ENCODE measurements at regions not wholly inside any gene's neighbourhood (a gene's known extent, or its start where the extent isn't known, plus 50 kb on each side); places are given as distances from the start of the nearest gene placed in this dataset.
A peak's percentile ranks its signal among the peaks of the same experiment; 100 is the strongest.

GRCh38 chr6:137315081-137315480, 95.9 kb upstream of the IFNGR1 start:
- POLR2A ChIA-PET, result no interaction called here
- CTCF ChIA-PET, result interaction anchor here (1.0 to 3.4 kb wide), 25 partner anchors 10 to 348 kb away, joined by 3 to 49 read pairs (median 5); no protein-coding TSS in a partner anchor

GRCh38 chr6:137313928-137314855, 95.0 kb upstream of the IFNGR1 start:
- peak; percentile 83 for DNase-seq
- POLR2A ChIA-PET, result no interaction called here
- Mint-ChIP-seq H3K36me3 (ENCODE audit: low read depth) (no peaks in the 10 kb centered on the region), H3K4me3 (no peak overlapping the region), H3K9me3 (no peaks in the 10 kb centered on the region), H3K27ac (no peak overlapping the region), H3K4me1 (ENCODE audit: low read depth) (peaks cover 2% of the 10 kb centered on the region), H3K27me3 (no peaks in the 10 kb centered on the region)
- intact Hi-C loops (cut with micrococcal nuclease), result loop anchor here (1.0 to 5.0 kb wide), 2 partner anchors 42 to 220 kb away; no protein-coding TSS in a partner anchor
- CTCF ChIA-PET, result interaction anchor here (0.6 to 3.4 kb wide), 47 partner anchors 9 to 576 kb away, joined by 3 to 49 read pairs (median 4); no protein-coding TSS in a partner anchor
- peak; percentile 61 for ATAC-seq
- TF ChIP-seq CTCF (IDR thresholded peaks at IDR 0.05), result peak; percentile 74

More at GRCh38 chr6:137315081-137315480, 95.9 kb upstream of the IFNGR1 start:
- H3K27me3 Mint-ChIP-seq, result no peaks in the 10 kb centered on the region
- H3K4me1 Mint-ChIP-seq (ENCODE audit: low read depth), result peaks cover 2% of the 10 kb centered on the region
- H3K9me3 Mint-ChIP-seq, result no peaks in the 10 kb centered on the region
- no peak for TF ChIP-seq CTCF (IDR thresholded peaks at IDR 0.05)
- no peak for DNase-seq
- H3K27ac Mint-ChIP-seq, result no peak overlapping the region
- no peaks in the 10 kb centered on the region for H3K36me3 Mint-ChIP-seq (ENCODE audit: low read depth)
- intact Hi-C loops (cut with micrococcal nuclease), result no loop called here
- ATAC-seq, result no peak
- H3K4me3 Mint-ChIP-seq, result no peak overlapping the region

- H3K4me3 Mint-ChIP-seq, result no peak overlapping the region
- H3K27me3 Mint-ChIP-seq, result no peaks in the 10 kb centered on the region
- no peaks in the 10 kb centered on the region for H3K36me3 Mint-ChIP-seq (ENCODE audit: low read depth)
- DNase-seq (no peak), ATAC-seq (no peak)
- CTCF ChIA-PET, result interaction anchor here (1.0 to 3.4 kb wide), 10 partner anchors 17 to 575 kb away, joined by 3 to 49 read pairs (median 6); no protein-coding TSS in a partner anchor
- TF ChIP-seq CTCF (IDR thresholded peaks at IDR 0.05), result no peak
- POLR2A ChIA-PET, result no interaction called here
- no peaks in the 10 kb centered on the region for H3K9me3 Mint-ChIP-seq
- H3K4me1 Mint-ChIP-seq (ENCODE audit: low read depth), result peaks cover 2% of the 10 kb centered on the region
- intact Hi-C loops (cut with micrococcal nuclease), result loop anchor here (5.0 kb wide), 1 partner anchor 41 kb away; no protein-coding TSS in a partner anchor
- H3K27ac Mint-ChIP-seq, result no peak overlapping the region
Observed at GRCh38 chr6:137313211-137313610, 94.0 kb upstream of the IFNGR1 start.

GRCh38 chr6:137311940-137312339, 92.8 kb upstream of the IFNGR1 start:
- DNase-seq (no peak), ATAC-seq (no peak)
- H3K27ac Mint-ChIP-seq, result no peak overlapping the region
- no peaks in the 10 kb centered on the region for H3K36me3 Mint-ChIP-seq (ENCODE audit: low read depth)
- H3K4me1 Mint-ChIP-seq (ENCODE audit: low read depth), result peaks cover 2% of the 10 kb centered on the region
- TF ChIP-seq CTCF (IDR thresholded peaks at IDR 0.05), result no peak
- POLR2A ChIA-PET, result no interaction called here
- CTCF ChIA-PET, result no interaction called here
- H3K27me3 Mint-ChIP-seq, result no peaks in the 10 kb centered on the region
- intact Hi-C loops (cut with micrococcal nuclease), result loop anchor here (5.0 kb wide), 1 partner anchor 40 kb away; no protein-coding TSS in a partner anchor
- no peaks in the 10 kb centered on the region for H3K9me3 Mint-ChIP-seq
- H3K4me3 Mint-ChIP-seq, result no peak overlapping the region
